ENCODE measurements at regions not wholly inside any gene's neighbourhood (a gene's known extent, or its start where the extent isn't known, plus 50 kb on each side); places are given as distances from the start of the nearest gene placed in this dataset.

- Histone ChIP-seq H3K27ac (no peak overlapping the region), H3K4me1 (replicated peaks in 1 of 2) (no peaks in the 10 kb centered on the region), H3K4me3 (no peak overlapping the region)
- in situ Hi-C loops (cut with MboI; ENCODE audit: low pct_unique_long_range_greater_than_20kb in 2 of 9, low sequenced_read_pairs in 9 of 9, unreplicated experiment in 9 of 9), result loop anchor here in 4 of 9 experiments (25.0 kb wide), 2 partner anchors 113 to 363 kb away; no protein-coding TSS in a partner anchor
- WGBS, 10 experiments, result 34 to 60% (median 49%) methylated on average over 1 to 10 of the region's 10 CpGs
- ATAC-seq (replicated peaks in 6 of 8), result peak in 3 of 8 experiments; percentile 27 to 77 (median 29)
These were observed 51.9 kb upstream of the TSPAN11 start for GRCh38 chr12:30874455-30875321.

DNA sequence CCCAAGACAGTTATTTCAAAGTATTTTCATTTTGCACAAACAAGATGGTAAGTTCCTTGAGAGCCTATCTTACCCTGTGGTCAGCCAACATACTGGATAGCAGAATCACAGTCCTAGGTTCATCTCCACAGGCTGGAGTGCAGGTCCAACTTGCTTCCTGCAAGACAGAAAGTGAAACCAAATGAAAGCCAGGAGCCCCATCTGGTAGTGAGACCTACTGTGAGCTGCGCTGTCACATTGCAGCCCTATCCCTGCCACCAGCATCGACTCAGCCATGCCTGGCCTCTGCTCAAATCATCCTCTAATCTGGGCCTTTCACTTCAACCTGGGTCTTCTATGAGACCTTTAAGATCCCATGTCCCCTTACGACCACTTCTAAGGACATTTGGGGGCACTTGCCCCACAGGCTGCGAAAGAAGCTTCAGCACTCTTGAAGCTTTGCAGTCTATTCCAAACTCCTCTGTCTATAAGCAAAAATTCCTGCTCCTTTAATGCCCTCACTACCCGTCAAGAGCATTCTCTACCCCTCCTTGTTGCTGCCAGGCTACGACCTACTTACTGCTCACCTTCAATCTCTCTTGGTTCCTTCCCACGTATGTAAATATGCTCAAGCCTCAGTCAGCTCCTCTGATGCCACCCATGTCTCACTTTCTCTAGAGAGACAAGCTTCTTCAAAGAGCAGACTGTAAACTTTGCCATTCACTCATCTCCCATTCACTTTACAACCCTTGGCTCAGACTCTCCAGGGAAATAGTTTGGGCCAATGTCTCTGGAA is 55.9 kb upstream of the TSPAN11 start:
- ATAC-seq (replicated peaks in 6 of 8), result no peak
- in situ Hi-C loops (cut with MboI; ENCODE audit: low pct_unique_long_range_greater_than_20kb in 2 of 9, low sequenced_read_pairs in 9 of 9, unreplicated experiment in 9 of 9), result loop anchor here in 4 of 9 experiments (25.0 kb wide), 2 partner anchors 117 to 367 kb away; no protein-coding TSS in a partner anchor
- no peaks in the 10 kb centered on the region for H3K4me1 ChIP-seq (replicated peaks in 1 of 2)

DNA sequence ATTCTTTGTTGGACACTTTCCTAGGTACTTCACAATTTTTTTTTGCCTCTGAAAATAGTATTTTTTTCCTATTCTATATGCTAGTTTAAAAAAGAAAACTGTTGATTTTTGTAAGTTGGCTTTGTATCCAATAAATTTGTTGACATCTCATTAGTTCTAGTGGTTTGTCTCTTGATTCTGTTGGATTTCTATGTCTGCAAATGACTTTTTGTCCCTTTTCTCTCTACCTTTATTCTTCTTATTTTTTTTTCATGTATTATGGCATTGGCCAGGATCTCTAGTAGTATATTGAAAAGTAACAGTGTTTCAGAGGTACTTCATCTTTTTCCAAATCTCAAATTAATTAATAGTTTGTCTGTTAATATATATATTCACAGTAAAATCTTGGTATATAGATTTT is 59.1 kb upstream of the TSPAN11 start:
- in situ Hi-C loops (cut with MboI; ENCODE audit: low pct_unique_long_range_greater_than_20kb in 2 of 9, low sequenced_read_pairs in 9 of 9, unreplicated experiment in 9 of 9), result loop anchor here in 4 of 9 experiments (25.0 kb wide), 2 partner anchors 120 to 370 kb away; no protein-coding TSS in a partner anchor
- no peaks in the 10 kb centered on the region for H3K4me1 ChIP-seq (replicated peaks in 1 of 2)
- H3K27ac ChIP-seq, result no peak overlapping the region
- ATAC-seq (replicated peaks in 6 of 8), result no peak
- H3K4me3 ChIP-seq, result no peak overlapping the region

More for the DNA sequence above, 55.9 kb upstream of the TSPAN11 start:
- Histone ChIP-seq H3K4me3 (no peak overlapping the region), H3K27ac (no peak overlapping the region)
- WGBS, 10 experiments, result 50 to 85% (median 69%) methylated on average over 1 to 7 of the region's 7 CpGs; no CpG with 5 or more reads in 1 of the 10 experiments

- no peak for ATAC-seq (replicated peaks in 6 of 8)
- 14 to 89% (median 81%) methylated on average over 1 of the region's 1 CpG; no CpG with 5 or more reads in 4 of the 10 experiments for WGBS, 10 experiments
- Histone ChIP-seq H3K4me1 (replicated peaks in 1 of 2) (no peaks in the 10 kb centered on the region), H3K4me3 (no peak overlapping the region), H3K27ac (no peak overlapping the region)
- in situ Hi-C loops (cut with MboI; ENCODE audit: low pct_unique_long_range_greater_than_20kb in 2 of 9, low sequenced_read_pairs in 9 of 9, unreplicated experiment in 9 of 9), result loop anchor here in 4 of 9 experiments (25.0 kb wide), 2 partner anchors 121 to 371 kb away; no protein-coding TSS in a partner anchor
These were observed 60.3 kb upstream of the TSPAN11 start for GRCh38 chr12:30866256-30866655.

DNA sequence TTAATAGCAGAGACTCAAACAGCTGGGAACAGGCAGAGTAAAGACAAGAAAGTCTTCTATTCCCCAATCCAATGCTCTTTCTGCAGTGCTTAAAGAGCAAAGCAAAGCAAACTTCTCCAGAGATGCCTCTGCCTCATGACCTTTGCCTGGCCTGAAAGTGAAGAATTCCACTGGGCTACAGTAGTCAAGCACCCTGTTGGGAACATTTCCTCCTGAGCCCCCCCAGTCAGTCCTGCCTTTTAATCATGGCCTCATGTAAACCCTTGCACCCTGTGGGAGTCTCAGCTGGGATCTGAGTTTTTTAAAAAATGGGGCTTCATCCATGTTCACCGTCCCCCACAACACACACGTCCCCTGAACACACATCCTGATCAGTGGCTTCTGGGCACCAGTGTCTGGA is 62.7 kb upstream of the TSPAN11 start:
- in situ Hi-C loops (cut with MboI; ENCODE audit: low pct_unique_long_range_greater_than_20kb in 2 of 9, low sequenced_read_pairs in 9 of 9, unreplicated experiment in 9 of 9), result loop anchor here in 4 of 9 experiments (25.0 kb wide), 2 partner anchors 123 to 373 kb away; no protein-coding TSS in a partner anchor
- Histone ChIP-seq H3K4me3 (no peak overlapping the region), H3K4me1 (replicated peaks in 1 of 2) (no peaks in the 10 kb centered on the region), H3K27ac (no peak overlapping the region)
- whole genome bisulfite sequencing, 10 experiments, result 76 to 100% (median 86%) methylated on average over 1 to 2 of the region's 2 CpGs; no CpG with 5 or more reads in 7 of the 10 experiments
- no peak for ATAC-seq (replicated peaks in 6 of 8)

GRCh38 chr12:30862486-30862885 is 64.1 kb upstream of the TSPAN11 start:
- in situ Hi-C loops (cut with MboI; ENCODE audit: low pct_unique_long_range_greater_than_20kb in 2 of 9, low sequenced_read_pairs in 9 of 9, unreplicated experiment in 9 of 9), result loop anchor here in 4 of 9 experiments (25.0 kb wide), 2 partner anchors 125 to 375 kb away; no protein-coding TSS in a partner anchor
- H3K27ac ChIP-seq, result no peak overlapping the region
- 15 to 93% (median 73%) methylated on average over 1 to 5 of the region's 5 CpGs; no CpG with 5 or more reads in 2 of the 10 experiments for WGBS, 10 experiments
- no peak overlapping the region for H3K4me3 ChIP-seq
- peak in 2 of 8 experiments; percentile 19 to 96 for ATAC-seq (replicated peaks in 6 of 8)
- no peaks in the 10 kb centered on the region for H3K4me1 ChIP-seq (replicated peaks in 1 of 2)

- no peak for ATAC-seq (replicated peaks in 6 of 8)
- in situ Hi-C loops (cut with MboI; ENCODE audit: low pct_unique_long_range_greater_than_20kb in 2 of 9, low sequenced_read_pairs in 9 of 9, unreplicated experiment in 9 of 9), result loop anchor here in 5 of 9 experiments (10.0 to 25.0 kb wide), 3 partner anchors 126 to 378 kb away; no protein-coding TSS in a partner anchor
- Histone ChIP-seq H3K27ac (no peak overlapping the region), H3K4me3 (no peak overlapping the region), H3K4me1 (replicated peaks in 1 of 2) (no peaks in the 10 kb centered on the region)
- WGBS, 10 experiments, result 83 to 100% (median 90%) methylated on average over 1 to 2 of the region's 2 CpGs; no CpG with 5 or more reads in 5 of the 10 experiments
These were observed 67.3 kb upstream of the TSPAN11 start for GRCh38 chr12:30859226-30859625.

DNA sequence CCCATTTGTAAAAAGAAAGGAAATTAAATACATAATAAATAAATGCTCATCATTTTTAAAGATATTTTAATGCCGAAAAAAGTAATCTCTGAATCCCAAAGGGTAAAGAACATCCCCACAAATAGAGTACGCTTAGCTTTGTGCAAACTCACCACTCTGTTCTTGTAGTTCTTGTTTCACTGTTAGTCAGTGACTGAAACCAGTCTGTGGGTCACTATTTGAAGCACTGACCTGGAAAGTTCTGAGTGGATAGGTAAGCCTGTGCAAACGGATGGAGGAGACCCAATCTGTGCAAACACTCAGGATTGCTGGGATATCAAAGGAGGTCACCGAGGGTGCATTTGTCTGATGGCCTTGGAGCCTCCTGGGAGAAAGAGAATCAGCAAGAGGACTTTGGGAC is 68.1 kb upstream of the TSPAN11 start:
- no peak overlapping the region for H3K4me3 ChIP-seq
- H3K27ac ChIP-seq, result no peak overlapping the region
- 5 to 93% (median 51%) methylated on average over 2 to 4 of the region's 4 CpGs for WGBS, 10 experiments
- ATAC-seq (replicated peaks in 6 of 8), result no peak
- in situ Hi-C loops (cut with MboI; ENCODE audit: low pct_unique_long_range_greater_than_20kb in 2 of 9, low sequenced_read_pairs in 9 of 9, unreplicated experiment in 9 of 9), result loop anchor here in 5 of 9 experiments (10.0 to 25.0 kb wide), 3 partner anchors 126 to 379 kb away; no protein-coding TSS in a partner anchor
- H3K4me1 ChIP-seq (replicated peaks in 1 of 2), result no peaks in the 10 kb centered on the region

DNA sequence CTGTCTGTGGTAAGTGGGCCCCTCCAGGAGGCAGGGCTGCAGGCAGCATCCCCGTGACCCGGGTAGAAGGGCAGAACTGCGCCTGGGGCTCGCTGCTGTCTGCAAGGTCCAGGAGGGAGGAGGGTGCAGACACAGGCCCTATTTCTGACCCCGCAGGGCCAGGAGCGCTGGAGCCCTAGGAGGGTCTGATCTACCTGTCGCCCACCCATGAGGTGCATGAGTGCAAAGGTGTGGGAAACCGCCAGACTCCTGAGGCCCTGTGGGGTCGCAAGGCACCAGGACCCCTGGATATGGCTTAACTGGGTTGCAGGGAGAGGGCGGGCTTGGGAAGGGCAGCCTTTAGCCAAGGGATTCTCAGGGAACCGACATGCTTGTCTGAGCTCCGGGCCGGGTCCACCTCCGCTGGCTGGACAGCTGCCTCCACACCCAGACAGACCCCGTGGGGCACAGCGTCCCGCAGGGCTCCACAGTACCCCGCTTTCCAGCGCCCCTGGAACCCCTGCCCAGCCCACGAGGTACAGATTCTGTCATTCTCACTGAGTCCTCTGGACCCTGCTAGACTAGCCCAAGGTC is 72.9 kb upstream of the TSPAN11 start:
- in situ Hi-C loops (cut with MboI; ENCODE audit: low pct_unique_long_range_greater_than_20kb in 2 of 9, low sequenced_read_pairs in 9 of 9, unreplicated experiment in 9 of 9), result loop anchor here in 5 of 9 experiments (10.0 to 25.0 kb wide), 3 partner anchors 131 to 384 kb away; no protein-coding TSS in a partner anchor
- no peak overlapping the region for H3K27ac ChIP-seq
- no peak overlapping the region for H3K4me3 ChIP-seq
- 80 to 100% (median 100%) methylated on average over 1 to 6 of the region's 20 CpGs; no CpG with 5 or more reads in 7 of the 10 experiments for WGBS, 10 experiments
- H3K4me1 ChIP-seq (replicated peaks in 1 of 2), result peaks cover 7 to 11% of the 10 kb centered on the region in 2 donors
- no peak for ATAC-seq (replicated peaks in 6 of 8)

DNA sequence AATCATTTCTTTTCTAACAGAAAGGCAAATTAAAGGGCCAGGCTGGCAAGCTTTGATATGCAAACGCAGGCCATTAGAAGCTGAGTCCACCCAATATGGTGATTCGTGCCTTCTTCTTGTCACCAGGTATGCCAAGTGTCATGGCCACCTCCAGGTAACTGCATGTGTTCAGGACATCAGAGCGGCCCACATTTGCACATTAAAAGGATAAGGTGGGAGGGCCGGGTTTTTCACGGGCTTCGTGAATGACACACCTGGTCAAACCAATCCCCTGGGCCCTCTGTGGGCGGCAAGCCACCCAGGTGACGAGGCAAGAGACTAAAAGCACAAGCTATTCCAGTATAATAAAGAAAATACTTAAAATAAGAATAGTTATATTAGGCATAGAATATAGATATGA is 75.9 kb upstream of the TSPAN11 start:
- in situ Hi-C loops (cut with MboI; ENCODE audit: low pct_unique_long_range_greater_than_20kb in 2 of 9, low sequenced_read_pairs in 9 of 9, unreplicated experiment in 9 of 9), result loop anchor here in 5 of 9 experiments (10.0 to 25.0 kb wide), 3 partner anchors 134 to 387 kb away; no protein-coding TSS in a partner anchor
- Histone ChIP-seq H3K4me1 (replicated peaks in 1 of 2) (peaks cover 7 to 11% of the 10 kb centered on the region in 2 donors), H3K27ac (no peak overlapping the region), H3K4me3 (no peak overlapping the region)
- no peak for ATAC-seq (replicated peaks in 6 of 8)
- WGBS, 10 experiments, result 0 to 57% (median 35%) methylated on average over 3 to 8 of the region's 8 CpGs; no CpG with 5 or more reads in 3 of the 10 experiments

- Histone ChIP-seq H3K4me3 (no peak overlapping the region), H3K4me1 (replicated peaks in 1 of 2) (peaks cover 7% of the 10 kb centered on the region in 2 donors), H3K27ac (no peak overlapping the region)
- in situ Hi-C loops (cut with MboI; ENCODE audit: low pct_unique_long_range_greater_than_20kb in 2 of 9, low sequenced_read_pairs in 9 of 9, unreplicated experiment in 9 of 9), result loop anchor here in 2 of 9 experiments (25.0 kb wide), 2 partner anchors 390 to 415 kb away; no protein-coding TSS in a partner anchor
- peak in 3 of 8 experiments; percentile 13 to 40 (median 29) for ATAC-seq (replicated peaks in 6 of 8)
- WGBS, 10 experiments, result 24 to 100% (median 38%) methylated on average over 1 to 3 of the region's 3 CpGs; no CpG with 5 or more reads in 1 of the 10 experiments
These were observed 79.3 kb upstream of the TSPAN11 start for GRCh38 chr12:30847259-30847658.

DNA sequence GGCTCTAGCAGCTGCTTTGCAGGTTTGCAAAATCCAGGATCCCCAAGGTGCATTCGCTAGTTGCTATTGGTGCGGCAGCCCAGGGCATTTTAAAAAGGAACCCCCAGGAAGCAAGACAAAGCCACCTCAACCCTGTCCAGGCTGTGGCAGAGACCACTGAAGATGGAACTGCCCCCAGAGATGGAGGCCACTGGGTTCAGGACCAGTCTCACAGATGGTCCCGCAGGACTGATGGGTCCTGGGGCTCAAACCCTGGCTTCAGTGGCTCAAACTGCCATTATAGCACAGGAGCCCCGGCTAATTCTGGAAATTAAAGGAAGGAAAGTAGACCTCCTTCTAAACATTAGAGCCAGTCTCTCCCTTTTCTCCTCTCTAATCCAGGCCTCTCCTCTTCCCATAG is 79.8 kb upstream of the TSPAN11 start:
- no peak overlapping the region for H3K4me3 ChIP-seq
- ATAC-seq (replicated peaks in 6 of 8), result no peak
- WGBS, 10 experiments, result 53 to 100% (median 73%) methylated on average over 1 to 3 of the region's 4 CpGs; no CpG with 5 or more reads in 3 of the 10 experiments
- no peak overlapping the region for H3K27ac ChIP-seq
- in situ Hi-C loops (cut with MboI; ENCODE audit: low pct_unique_long_range_greater_than_20kb in 2 of 9, low sequenced_read_pairs in 9 of 9, unreplicated experiment in 9 of 9), result loop anchor here in 2 of 9 experiments (25.0 kb wide), 2 partner anchors 391 to 416 kb away; no protein-coding TSS in a partner anchor
- peaks cover 2% of the 10 kb centered on the region in 2 donors for H3K4me1 ChIP-seq (replicated peaks in 1 of 2)

All from motor neuron (in vitro differentiated cells).